ENCODE measurements at regions not wholly inside any gene's neighbourhood (a gene's known extent, or its start where the extent isn't known, plus 50 kb on each side); places are given as distances from the start of the nearest gene placed in this dataset.

- H3K36me3 ChIP-seq (ENCODE audit: low read depth), result no peaks in the 10 kb centered on the region
- no peaks in the 10 kb centered on the region for H3K27me3 ChIP-seq (ENCODE audit: insufficient read depth, poor library complexity, severe bottlenecking)
- ATAC-seq (ENCODE audit: low read depth) (no peak), DNase-seq (ENCODE audit: low spot score) (no peak)
- H3K9me3 ChIP-seq (ENCODE audit: severe bottlenecking), result no peaks in the 10 kb centered on the region
- no peak for TF ChIP-seq CTCF (IDR thresholded peaks at IDR 0.05; ENCODE audit: poor library complexity, severe bottlenecking)
- H3K27ac ChIP-seq (ENCODE audit: poor library complexity, severe bottlenecking), result no peak overlapping the region
- H3K4me3 ChIP-seq (ENCODE audit: severe bottlenecking), result no peak overlapping the region
- H3K4me1 ChIP-seq (ENCODE audit: insufficient read depth, poor library complexity, severe bottlenecking), result no peaks in the 10 kb centered on the region
These were observed 226.0 kb downstream of the TFCP2L1 start for GRCh38 chr2:121058852-121059558.

GRCh38 chr2:121059651-121060649 is 225.1 kb downstream of the TFCP2L1 start:
- ATAC-seq (ENCODE audit: low read depth) (no peak), DNase-seq (ENCODE audit: low spot score) (no peak)
- Histone ChIP-seq H3K4me3 (ENCODE audit: severe bottlenecking) (no peak overlapping the region), H3K27ac (ENCODE audit: poor library complexity, severe bottlenecking) (no peak overlapping the region), H3K36me3 (ENCODE audit: low read depth) (no peaks in the 10 kb centered on the region), H3K9me3 (ENCODE audit: severe bottlenecking) (no peaks in the 10 kb centered on the region), H3K4me1 (ENCODE audit: insufficient read depth, poor library complexity, severe bottlenecking) (no peaks in the 10 kb centered on the region), H3K27me3 (ENCODE audit: insufficient read depth, poor library complexity, severe bottlenecking) (peaks cover 2% of the 10 kb centered on the region)
- no peak for TF ChIP-seq CTCF (IDR thresholded peaks at IDR 0.05; ENCODE audit: poor library complexity, severe bottlenecking)

GRCh38 chr2:121061633-121062032 is 223.4 kb downstream of the TFCP2L1 start:
- Histone ChIP-seq H3K36me3 (ENCODE audit: low read depth) (no peaks in the 10 kb centered on the region), H3K27me3 (ENCODE audit: insufficient read depth, poor library complexity, severe bottlenecking) (peaks cover 2% of the 10 kb centered on the region), H3K9me3 (ENCODE audit: severe bottlenecking) (no peaks in the 10 kb centered on the region), H3K27ac (ENCODE audit: poor library complexity, severe bottlenecking) (no peak overlapping the region), H3K4me1 (ENCODE audit: insufficient read depth, poor library complexity, severe bottlenecking) (no peaks in the 10 kb centered on the region), H3K4me3 (ENCODE audit: severe bottlenecking) (no peak overlapping the region)
- DNase-seq (ENCODE audit: low spot score) (no peak), ATAC-seq (ENCODE audit: low read depth) (no peak)
- no peak for TF ChIP-seq CTCF (IDR thresholded peaks at IDR 0.05; ENCODE audit: poor library complexity, severe bottlenecking)

- Histone ChIP-seq H3K4me1 (ENCODE audit: insufficient read depth, poor library complexity, severe bottlenecking) (no peaks in the 10 kb centered on the region), H3K4me3 (ENCODE audit: severe bottlenecking) (no peak overlapping the region), H3K36me3 (ENCODE audit: low read depth) (no peaks in the 10 kb centered on the region), H3K27ac (ENCODE audit: poor library complexity, severe bottlenecking) (no peak overlapping the region), H3K9me3 (ENCODE audit: severe bottlenecking) (no peaks in the 10 kb centered on the region), H3K27me3 (ENCODE audit: insufficient read depth, poor library complexity, severe bottlenecking) (peaks cover 2% of the 10 kb centered on the region)
- ATAC-seq (ENCODE audit: low read depth) (no peak), DNase-seq (ENCODE audit: low spot score) (no peak)
- no peak for TF ChIP-seq CTCF (IDR thresholded peaks at IDR 0.05; ENCODE audit: poor library complexity, severe bottlenecking)
These were observed 221.5 kb downstream of the TFCP2L1 start for GRCh38 chr2:121063471-121063870.

Data from RWPE2 (cell line).